Stimulated activated CD8-positive, alpha-beta memory T cell treated with anti-CD3 and anti-CD28 coated beads, Interleukin-15, amount 100 ng/mL, for 48 hours (primary cell): ENCODE measurements at regions not wholly inside any gene's neighbourhood (a gene's known extent, or its start where the extent isn't known, plus 50 kb on each side); places are given as distances from the start of the nearest gene placed in this dataset.

ENCODE experiments used
- DNase-seq, 2 donors: peaks; one replicate each; pipeline ENCODE4 v3.0.0-alpha.2; 2020; ENCODE audit warnings: low read depth in 2 of 2

DNA sequence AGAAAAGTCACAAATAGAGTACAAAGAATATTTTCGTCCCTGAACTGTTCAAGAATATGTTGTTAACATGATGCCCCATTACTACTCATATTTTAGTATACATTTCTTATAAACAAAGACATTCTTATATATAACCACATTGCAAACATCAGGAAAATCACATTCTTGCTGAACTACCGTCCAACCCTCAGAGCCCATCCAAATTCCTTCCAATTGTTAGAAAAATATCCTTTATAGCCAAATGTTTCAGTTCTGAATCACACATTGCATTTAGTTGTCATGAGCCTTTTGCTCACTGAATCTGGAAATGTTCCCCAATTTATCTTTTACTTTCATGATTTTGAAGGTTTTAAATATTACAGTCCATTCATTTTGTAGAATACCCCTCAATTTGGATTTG lies 467.8 kb upstream of the ARGLU1 start:
- no peak for DNase-seq

DNA sequence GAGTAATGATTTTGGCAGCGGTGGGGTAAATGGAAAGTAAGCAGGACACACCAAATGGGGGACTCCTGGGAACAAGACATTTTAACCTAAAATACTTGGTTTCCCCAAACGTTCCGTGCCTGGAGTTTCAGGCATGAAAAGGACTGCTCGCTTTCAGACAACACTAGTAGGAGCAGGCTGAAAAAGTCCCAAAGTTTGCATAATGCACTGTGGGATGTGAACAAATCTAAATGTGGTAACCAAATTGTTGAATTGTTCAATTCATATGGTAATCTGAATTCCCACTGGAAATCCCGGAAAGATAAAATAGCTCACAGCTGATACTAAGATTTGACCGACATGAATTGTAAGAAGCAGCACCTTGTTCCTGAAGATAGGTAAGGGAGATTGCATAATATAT lies 467.2 kb upstream of the ARGLU1 start:
- no peak for DNase-seq

DNA sequence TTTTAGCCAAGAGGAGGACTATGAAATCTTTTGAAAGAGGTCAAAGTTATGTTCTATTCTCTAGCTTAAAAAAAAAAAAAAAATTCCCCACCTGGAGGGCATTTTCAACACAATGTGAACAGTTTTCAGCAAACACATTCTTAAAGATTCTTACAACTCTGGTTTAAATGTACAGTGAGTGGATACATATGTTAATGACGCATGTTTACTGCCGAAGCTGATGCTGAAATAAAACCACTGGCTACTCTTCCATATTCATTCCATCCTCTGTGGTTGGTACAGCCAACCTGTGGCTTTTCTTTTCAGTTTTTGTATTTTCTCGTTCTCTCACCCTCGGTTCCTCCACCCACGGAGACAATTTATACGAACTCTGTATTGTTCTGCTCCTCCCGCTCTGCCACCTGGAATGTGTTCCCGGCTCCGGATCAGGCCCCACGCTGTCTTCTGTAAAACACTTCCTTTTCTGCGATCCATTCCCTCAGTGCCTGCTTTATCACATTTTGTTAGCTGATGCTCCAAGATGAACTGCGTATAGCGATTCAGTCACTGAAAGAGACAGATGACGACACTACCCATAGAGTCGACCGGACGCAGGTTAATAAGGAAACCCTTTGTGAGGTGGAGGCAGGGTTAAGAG lies 466.4 kb upstream of the ARGLU1 start:
- DNase-seq: no peak

GRCh38 chr13:107031716-107032115 lies 463.8 kb upstream of the ARGLU1 start:
- no peak for DNase-seq

DNA sequence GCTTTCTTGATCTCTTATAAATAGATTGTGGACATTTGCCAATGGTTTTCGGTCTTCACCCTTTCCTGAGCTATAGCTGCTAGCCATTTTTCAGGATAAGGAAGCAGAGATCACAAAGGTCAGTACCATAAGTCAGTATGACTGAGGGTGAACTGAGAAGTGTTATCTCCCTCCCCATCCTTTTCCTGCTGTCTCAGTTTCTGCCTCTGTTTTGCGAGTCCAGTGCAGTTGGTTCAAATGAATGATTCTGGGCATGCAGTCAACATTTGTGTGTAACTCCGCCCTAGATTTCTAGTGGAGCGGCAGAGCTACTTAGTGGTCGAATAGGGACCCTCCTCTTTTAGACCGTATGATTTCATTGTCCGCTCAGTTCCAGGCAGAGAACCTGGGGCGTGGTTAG lies 460.8 kb upstream of the ARGLU1 start:
- no peak for DNase-seq

GRCh38 chr13:107025991-107026390 lies 458.1 kb upstream of the ARGLU1 start:
- DNase-seq: no peak

DNA sequence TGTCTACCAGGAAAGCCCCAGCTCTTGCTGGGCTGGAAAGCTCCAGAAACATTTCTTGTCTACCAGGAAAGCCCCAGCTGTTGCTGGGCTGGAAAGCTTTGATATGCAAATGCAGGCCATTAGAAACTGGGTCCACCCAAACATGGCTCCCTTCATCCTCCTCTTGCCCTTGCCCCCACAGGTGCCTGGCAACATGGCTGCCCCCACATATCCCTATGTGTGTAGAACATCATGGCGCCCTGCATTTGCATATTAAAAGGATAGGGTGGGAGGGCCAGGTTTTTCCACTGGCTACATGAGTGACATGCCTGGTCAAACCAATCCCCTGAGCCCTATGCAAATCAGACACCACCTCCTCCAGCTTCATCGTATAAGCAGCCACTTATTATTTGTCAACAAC lies 455.4 kb upstream of the ARGLU1 start:
- no peak for DNase-seq

GRCh38 chr13:107020393-107020792 lies 452.5 kb upstream of the ARGLU1 start:
- no peak for DNase-seq

- no peak for DNase-seq
These were observed 450.3 kb upstream of the ARGLU1 start for GRCh38 chr13:107018285-107018684.

GRCh38 chr13:107006661-107007060 lies 438.7 kb upstream of the ARGLU1 start:
- DNase-seq: no peak

DNA sequence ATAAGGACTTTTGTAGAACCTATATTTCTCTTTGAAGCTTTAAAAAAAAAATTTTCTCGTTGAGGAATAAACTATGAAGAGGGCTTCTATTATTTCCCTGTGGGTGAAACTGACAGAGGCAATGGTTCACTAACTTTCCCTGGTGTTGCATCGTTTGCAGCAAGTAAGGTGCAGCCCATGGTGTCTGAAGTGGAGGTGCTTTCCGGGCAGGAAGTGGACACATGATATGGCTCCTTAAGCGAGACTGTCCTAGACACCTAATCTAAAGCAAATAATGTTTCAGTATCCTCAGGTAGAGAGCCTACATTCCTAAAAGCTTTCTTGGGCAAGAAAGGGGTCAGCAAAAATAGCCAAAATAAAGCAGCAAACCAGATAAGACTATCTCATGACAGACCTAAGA lies 437.6 kb upstream of the ARGLU1 start:
- DNase-seq: no peak

DNA sequence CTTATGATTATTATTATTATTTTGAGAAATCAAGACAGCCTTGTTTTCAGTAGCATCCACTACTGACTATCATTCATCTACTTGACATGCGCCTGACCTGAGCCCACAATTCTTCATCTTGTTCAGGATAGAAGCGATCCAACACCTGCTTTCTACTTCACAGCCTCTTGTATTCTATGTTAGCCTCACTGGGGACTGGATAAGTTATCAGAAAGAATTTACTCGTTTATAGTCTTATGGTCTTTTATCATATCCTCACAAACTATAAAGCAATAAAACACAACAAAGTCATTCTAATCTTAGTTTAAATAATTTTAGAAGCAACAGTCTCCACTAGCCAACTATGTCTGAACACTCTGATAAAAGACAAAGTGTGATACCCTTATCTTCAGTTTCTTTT lies 436.0 kb upstream of the ARGLU1 start:
- DNase-seq: no peak

- DNase-seq: no peak
These were observed 430.7 kb upstream of the ARGLU1 start for GRCh38 chr13:106998664-106999063.

- no peak for DNase-seq
These were observed 429.8 kb upstream of the ARGLU1 start for GRCh38 chr13:106997696-106998095.

GRCh38 chr13:106996867-106997618 lies 429.1 kb upstream of the ARGLU1 start:
- no peak for DNase-seq

DNA sequence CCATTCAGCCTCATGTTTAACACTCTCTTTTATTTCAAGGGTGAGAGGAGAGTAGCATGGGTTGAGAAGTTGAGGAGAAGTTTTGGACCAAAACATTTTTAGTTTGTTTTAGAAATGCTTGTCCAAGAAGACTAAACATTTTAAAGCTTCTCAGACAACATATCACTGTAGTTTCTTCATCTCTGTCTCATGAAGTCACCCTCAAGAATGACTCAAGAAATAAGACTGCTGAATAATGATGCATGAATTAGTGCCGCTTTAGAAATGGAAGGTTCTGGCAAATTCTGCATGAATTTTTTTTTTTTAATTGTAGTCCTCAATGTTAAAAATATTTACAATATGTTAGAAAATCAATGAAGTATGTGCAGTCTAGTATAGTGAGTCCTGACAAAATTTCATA lies 422.7 kb upstream of the ARGLU1 start:
- DNase-seq: no peak

- DNase-seq: no peak
These were observed 421.9 kb upstream of the ARGLU1 start for GRCh38 chr13:106989876-106990275.

DNA sequence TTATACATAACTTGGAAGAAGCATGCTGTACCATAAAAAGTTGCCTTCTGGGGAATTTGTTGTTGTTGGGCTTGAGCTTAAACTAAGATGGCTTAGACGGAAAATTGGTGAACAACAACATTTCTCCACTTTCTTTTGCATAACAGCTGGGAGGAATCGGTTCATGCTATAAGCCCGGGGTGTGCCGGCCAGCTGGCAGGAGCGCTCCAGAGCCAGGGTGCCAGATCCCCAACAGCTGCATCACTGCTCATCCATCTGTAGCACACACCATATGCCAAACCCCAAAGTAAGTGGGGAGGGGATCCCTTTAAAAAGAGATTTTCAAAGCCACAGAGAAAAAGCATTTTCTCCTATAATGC lies 419.5 kb upstream of the ARGLU1 start:
- no peak for DNase-seq

DNA sequence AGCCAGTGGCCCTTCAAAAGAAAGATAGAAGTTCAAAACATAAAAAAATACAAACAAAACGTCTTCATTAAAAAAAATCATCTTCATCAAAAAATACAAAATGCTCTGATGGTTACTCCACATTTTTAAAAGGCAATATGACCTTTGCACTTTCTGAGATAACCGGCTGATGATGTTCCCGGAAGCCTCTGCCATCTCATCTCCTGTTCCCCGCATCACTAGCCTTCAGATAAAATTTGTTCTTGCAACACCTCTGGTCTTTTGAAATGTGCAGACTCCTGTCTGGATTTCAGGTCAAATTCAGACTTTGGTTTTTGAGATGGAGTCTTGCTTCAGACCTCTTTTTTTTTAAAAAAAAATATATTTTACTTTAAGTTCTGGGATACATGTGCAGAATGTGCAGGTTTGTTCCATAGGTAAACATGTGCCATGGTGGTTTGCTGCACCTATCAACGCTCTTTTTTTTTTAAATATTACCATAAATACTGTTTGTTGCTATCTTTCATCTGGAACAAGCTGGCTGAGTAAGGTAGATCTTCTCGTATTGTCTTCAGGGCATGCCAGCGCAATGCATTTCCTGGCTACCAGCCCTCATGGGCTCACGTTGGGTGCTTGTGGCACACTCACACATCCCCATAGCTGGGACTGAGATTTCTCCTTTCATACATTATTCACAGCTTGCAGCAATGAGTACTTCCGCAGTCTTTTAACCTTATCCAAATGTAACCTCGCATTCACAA lies 418.9 kb upstream of the ARGLU1 start:
- no peak for DNase-seq

DNA sequence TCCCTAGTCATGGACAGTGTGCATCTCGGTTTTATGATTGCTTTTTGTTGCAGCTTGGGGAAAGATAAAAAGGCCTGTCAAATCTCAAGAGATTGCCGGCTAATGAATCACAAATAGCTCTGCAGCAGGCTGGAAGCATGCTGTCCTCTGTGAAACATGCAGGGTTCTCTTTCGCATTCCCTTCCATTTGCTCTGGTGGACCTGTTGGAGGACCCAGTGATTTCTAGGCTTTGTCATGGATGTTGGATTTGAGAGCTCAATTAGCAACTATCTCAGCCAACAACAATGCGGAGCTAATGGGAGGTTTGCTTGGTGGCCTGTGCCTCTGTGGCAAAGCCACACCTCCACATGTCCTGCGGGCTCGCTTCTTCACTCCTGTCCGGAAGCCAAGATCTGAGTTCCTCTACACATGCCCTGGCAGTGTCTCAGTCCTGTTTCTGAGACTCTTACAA lies 418.1 kb upstream of the ARGLU1 start:
- no peak for DNase-seq

DNA sequence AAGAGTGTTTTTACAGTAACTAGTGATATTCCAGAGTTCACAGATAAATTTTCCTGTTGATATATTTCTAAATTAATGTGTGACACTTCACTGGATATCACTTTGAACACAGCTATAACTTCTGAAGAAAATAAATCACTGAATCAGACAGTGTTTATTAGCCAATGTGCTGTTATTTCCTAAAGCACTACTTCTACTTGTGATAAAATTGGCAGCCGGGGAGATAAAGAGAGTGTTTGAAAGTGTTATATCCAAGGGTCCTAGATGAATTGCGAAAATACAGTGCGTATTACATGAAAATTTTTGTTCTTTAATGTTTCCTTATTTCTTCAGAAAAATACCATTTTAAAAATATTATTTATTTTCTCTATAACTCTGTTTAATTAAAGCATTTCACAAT lies 417.5 kb upstream of the ARGLU1 start:
- DNase-seq: no peak

DNA sequence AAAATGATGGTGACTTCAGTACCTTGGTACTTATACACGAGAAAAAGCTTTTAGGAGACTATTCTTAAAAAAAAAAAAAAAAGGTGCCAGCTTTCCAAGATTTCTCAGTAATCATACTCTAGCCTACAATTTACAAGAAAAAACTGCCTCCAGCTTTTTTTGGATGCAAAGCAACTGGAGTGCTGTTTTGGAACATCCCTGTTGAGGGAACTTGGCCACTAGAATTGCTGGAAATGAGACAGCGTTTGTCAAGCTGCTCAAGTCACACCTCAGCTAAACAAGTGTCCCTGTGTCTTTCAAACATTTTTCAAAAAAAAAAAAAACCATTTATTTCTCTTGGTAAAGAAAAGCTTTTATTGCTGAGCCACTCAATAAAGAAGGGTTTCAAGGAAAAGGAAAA lies 413.1 kb upstream of the ARGLU1 start:
- DNase-seq: no peak

GRCh38 chr13:106967391-106967790 lies 399.5 kb upstream of the ARGLU1 start:
- DNase-seq: no peak
